ENCODE measurements at regions not wholly inside any gene's neighbourhood (a gene's known extent, or its start where the extent isn't known, plus 50 kb on each side); places are given as distances from the start of the nearest gene placed in this dataset.

GRCh38 chr13:61734683-61735082, 319.0 kb upstream of the PCDH20 start:
- Histone ChIP-seq H3K27ac (ENCODE audit: insufficient read depth, low read depth, low read length) (no peak overlapping the region), H3K9me3 (replicated peaks; ENCODE audit: control insufficient read depth, insufficient read depth, low read length) (no peaks in the 10 kb centered on the region), H2AFZ (ENCODE audit: low read depth, low read length) (no peak overlapping the region), H3K27me3 (ENCODE audit: control insufficient read depth in 2 of 2, insufficient read depth in 2 of 2, low read length in 2 of 2) (no peaks in the 10 kb centered on the region), H3K4me2 (ENCODE audit: insufficient read depth, low read length) (no peak overlapping the region), H3K4me1 (ENCODE audit: control insufficient read depth, extremely low read depth, insufficient read depth, low read length) (no peaks in the 10 kb centered on the region), H3K4me3 (replicated peaks in 1 of 3; ENCODE audit: insufficient read depth in 1 of 3, low read depth in 1 of 3, low read length in 3 of 3) (no peak overlapping the region), H3K79me2 (ENCODE audit: control insufficient read depth, insufficient read depth, low read length) (no peaks in the 10 kb centered on the region), H4K20me1 (replicated peaks; ENCODE audit: control insufficient read depth, extremely low read depth, insufficient read depth, low read length) (no peaks in the 10 kb centered on the region), H3K36me3 (ENCODE audit: control insufficient read depth in 2 of 2, extremely low read depth in 1 of 2, insufficient read depth in 2 of 2, low read length in 2 of 2) (no peaks in the 10 kb centered on the region), H3K9me1 (replicated peaks; ENCODE audit: control insufficient read depth, extremely low read depth, insufficient read depth, low read length) (no peaks in the 10 kb centered on the region), H3K9ac (replicated peaks; ENCODE audit: extremely low read depth, insufficient read depth, low read length) (no peak overlapping the region)
- BruUV-seq (replicated peaks), result no TSS peak
- FAIRE-seq (no peak), DNase-seq (ENCODE audit: low read depth, low spot score) (no peak)
- POLR2A ChIA-PET, result no interaction called here
- TF ChIP-seq MAX (IDR thresholded peaks at IDR 0.05; ENCODE audit: insufficient read depth, insufficient read length) (no peak), GATA2 (IDR thresholded peaks at IDR 0.05; ENCODE audit: insufficient read depth, insufficient read length, low read depth, low read length) (no peak), POLR2AphosphoS5 (IDR thresholded peaks at IDR 0.05; ENCODE audit: insufficient read depth, low read depth, low read length) (no peak), EZH2 (IDR thresholded peaks at IDR 0.05; ENCODE audit: borderline replicate concordance, low read depth, low read length, severe bottlenecking) (no peak), POLR2A (IDR thresholded peaks at IDR 0.05; ENCODE audit: low read depth, low read length) (no peak), CTCF (IDR thresholded peaks at IDR 0.05; ENCODE audit: extremely low read depth in 1 of 2, insufficient read depth in 1 of 2, low read depth in 1 of 2, low read length in 2 of 2) (no peak), JUN (IDR thresholded peaks at IDR 0.05; ENCODE audit: borderline replicate concordance, insufficient read depth, insufficient read length, low read depth) (no peak), FOS (IDR thresholded peaks at IDR 0.05; ENCODE audit: borderline replicate concordance, insufficient read depth, low read length) (no peak), MYC (IDR thresholded peaks at IDR 0.05; ENCODE audit: low read depth, low read length) (no peak)
- intact Hi-C loops (cut with micrococcal nuclease), result no loop called here
- CTCF ChIA-PET, result no interaction called here
- dilution Hi-C loops (cut with MboI; ENCODE audit: extremely low pct_ligation_motif_present, low sequenced_read_pairs), result no loop called here

Data from endothelial cell of umbilical vein (primary cell).